ENCODE measurements at regions not wholly inside any gene's neighbourhood (a gene's known extent, or its start where the extent isn't known, plus 50 kb on each side); places are given as distances from the start of the nearest gene placed in this dataset.
A peak's percentile ranks its signal among the peaks of the same experiment; 100 is the strongest.

GRCh38 chr5:108681079-108681921, 66.4 kb upstream of the FER start (continued):
- TF ChIP-seq ZNF462 (CRISPR knock-in tag; IDR thresholded peaks at IDR 0.05) = no peak
- TF ChIP-seq EZH2 (IDR thresholded peaks at IDR 0.05; ENCODE audit: low read depth, unreplicated experiment) = no peak

GRCh38 chr5:108678091-108678490, 69.6 kb upstream of the FER start:
- no peaks in the 10 kb centered on the region for H4K20me1 ChIP-seq (replicated peaks; ENCODE audit: insufficient read depth)
- no peaks in the 10 kb centered on the region; the same call in 1 of the 2 replicates for H3K4me1 ChIP-seq (ENCODE audit: insufficient read depth)
- Mint-ChIP-seq H3K27me3 (ENCODE audit: insufficient read depth, low read depth, poor library complexity) (peaks cover 3% of the 10 kb centered on the region), H3K4me1 (peaks cover 12% of the 10 kb centered on the region; the same call in 2 of the 3 replicates), H3K36me3 (ENCODE audit: low read depth) (no peaks in the 10 kb centered on the region), H3K9me3 (no peaks in the 10 kb centered on the region; the same call in 2 of the 3 replicates), H3K27ac (no peak overlapping the region), H3K4me3 (no peak overlapping the region)
- H3K79me2 ChIP-seq (replicated peaks; ENCODE audit: insufficient read depth) = no peaks in the 10 kb centered on the region
- peak overlapping the region; percentile 56; the same call in 1 of the 2 replicates for H2AFZ ChIP-seq
- no peak for ATAC-seq
- no peaks in the 10 kb centered on the region for H3K27me3 ChIP-seq (ENCODE audit: insufficient read depth)
- no peak for TF ChIP-seq CREB1 (CRISPR knock-in tag; IDR thresholded peaks at IDR 0.05; ENCODE audit: low read depth)
- no peak for TF ChIP-seq EZH2phosphoT487 (IDR thresholded peaks at IDR 0.05; ENCODE audit: unreplicated experiment)
- no peaks in the 10 kb centered on the region for H3F3A ChIP-seq (replicated peaks; ENCODE audit: low read depth)
- no peak overlapping the region for H3K27ac ChIP-seq (ENCODE audit: low read depth)
- H3K9me2 ChIP-seq (ENCODE audit: insufficient read depth) = 0 out of 2 replicates have a peak, but pooled peaks cover 3% of the 10 kb centered on the region
- no peak for DNase-seq (ENCODE audit: low spot score)
- no peaks in the 10 kb centered on the region for H3K36me3 ChIP-seq (ENCODE audit: insufficient read depth)
- H3K4me2 ChIP-seq = no peak overlapping the region
- H3K4me3 ChIP-seq = no peak overlapping the region

Data from GM23338 (cell line).